ENCODE measurements at regions not wholly inside any gene's neighbourhood (a gene's known extent, or its start where the extent isn't known, plus 50 kb on each side); places are given as distances from the start of the nearest gene placed in this dataset.
"Not testable (repeated sequence)": the region's sequence is repeated elsewhere in the genome, so short reads cannot be mapped to it uniquely, and the experiment has no call there.

GRCh38 chr3:194872669-194872977, 186.9 kb downstream of the FAM43A start:
- DNase-seq (ENCODE audit: low spot score) (no peak), ATAC-seq (no peak)
- intact Hi-C loops (cut with DNase I): no loop called here

GRCh38 chr3:194873474-194873873, 187.8 kb downstream of the FAM43A start:
- ATAC-seq; intact Hi-C loops (cut with DNase I); DNase-seq (ENCODE audit: low spot score): not testable (repeated sequence)

GRCh38 chr3:194874206-194874605, 188.5 kb downstream of the FAM43A start:
- DNase-seq (ENCODE audit: low spot score) (no peak), ATAC-seq (no peak)
- intact Hi-C loops (cut with DNase I): no loop called here

- ATAC-seq (no peak), DNase-seq (ENCODE audit: low spot score) (no peak)
- intact Hi-C loops (cut with DNase I): no loop called here
Observed at GRCh38 chr3:194874783-194875182, 189.1 kb downstream of the FAM43A start.

GRCh38 chr3:194875581-194876402, 190.1 kb downstream of the FAM43A start:
- no peak for DNase-seq (ENCODE audit: low spot score)
- ATAC-seq: no peak
- intact Hi-C loops (cut with DNase I): no loop called here

GRCh38 chr3:194876403-194877095, 190.9 kb downstream of the FAM43A start:
- DNase-seq (ENCODE audit: low spot score): no peak
- intact Hi-C loops (cut with DNase I): no loop called here
- ATAC-seq: peak; percentile 5

- DNase-seq (ENCODE audit: low spot score) (no peak), ATAC-seq (peak; percentile 32)
- intact Hi-C loops (cut with DNase I): no loop called here
Observed at GRCh38 chr3:194877291-194878119, 191.8 kb downstream of the FAM43A start.

- no peak for DNase-seq (ENCODE audit: low spot score)
- ATAC-seq: peak; percentile 41
- intact Hi-C loops (cut with DNase I): no loop called here
Observed at GRCh38 chr3:194879126-194879877, 193.6 kb downstream of the FAM43A start.

GRCh38 chr3:194879991-194880939, 194.6 kb downstream of the FAM43A start:
- intact Hi-C loops (cut with DNase I): no loop called here

GRCh38 chr3:194880940-194881925, 195.6 kb downstream of the FAM43A start:
- DNase-seq (ENCODE audit: low spot score) (no peak), ATAC-seq (peak; percentile 7)
- intact Hi-C loops (cut with DNase I): no loop called here

More at GRCh38 chr3:194879991-194880939, 194.6 kb downstream of the FAM43A start:
- peak; percentile 81 for ATAC-seq
- peak; percentile 76 for DNase-seq (ENCODE audit: low spot score)

GRCh38 chr3:194884649-194885315, 199.1 kb downstream of the FAM43A start:
- intact Hi-C loops (cut with DNase I): no loop called here
- DNase-seq (ENCODE audit: low spot score) (no peak), ATAC-seq (no peak)

- intact Hi-C loops (cut with DNase I): no loop called here
- ATAC-seq (no peak), DNase-seq (ENCODE audit: low spot score) (no peak)
Observed at GRCh38 chr3:194885766-194886165, 200.1 kb downstream of the FAM43A start.

- DNase-seq (ENCODE audit: low spot score) (no peak), ATAC-seq (no peak)
- intact Hi-C loops (cut with DNase I): no loop called here
Observed at GRCh38 chr3:194886836-194887235, 201.2 kb downstream of the FAM43A start.

- DNase-seq (ENCODE audit: low spot score); ATAC-seq; intact Hi-C loops (cut with DNase I): not testable (repeated sequence)
Observed at GRCh38 chr3:194888062-194888461, 202.4 kb downstream of the FAM43A start.

- intact Hi-C loops (cut with DNase I): no loop called here
- ATAC-seq: no peak
- no peak for DNase-seq (ENCODE audit: low spot score)
Observed at GRCh38 chr3:194888916-194889315, 203.2 kb downstream of the FAM43A start.

GRCh38 chr3:194890091-194890490, 204.4 kb downstream of the FAM43A start:
- intact Hi-C loops (cut with DNase I): no loop called here
- no peak for DNase-seq (ENCODE audit: low spot score)
- ATAC-seq: no peak
